ENCODE measurements at regions not wholly inside any gene's neighbourhood (a gene's known extent, or its start where the extent isn't known, plus 50 kb on each side); places are given as distances from the start of the nearest gene placed in this dataset.
"Not testable (repeated sequence)": the region's sequence is repeated elsewhere in the genome, so short reads cannot be mapped to it uniquely, and the experiment has no call there.

GRCh38 chr2:150335596-150335995, 151.9 kb downstream of the RND3 start:
- TF ChIP-seq CTCF (conservative IDR thresholded peaks at IDR 0.05): no peak
- TF ChIP-seq ZFX (IDR thresholded peaks at IDR 0.05): no peak
- no peak overlapping the region for H3K27ac ChIP-seq

DNA sequence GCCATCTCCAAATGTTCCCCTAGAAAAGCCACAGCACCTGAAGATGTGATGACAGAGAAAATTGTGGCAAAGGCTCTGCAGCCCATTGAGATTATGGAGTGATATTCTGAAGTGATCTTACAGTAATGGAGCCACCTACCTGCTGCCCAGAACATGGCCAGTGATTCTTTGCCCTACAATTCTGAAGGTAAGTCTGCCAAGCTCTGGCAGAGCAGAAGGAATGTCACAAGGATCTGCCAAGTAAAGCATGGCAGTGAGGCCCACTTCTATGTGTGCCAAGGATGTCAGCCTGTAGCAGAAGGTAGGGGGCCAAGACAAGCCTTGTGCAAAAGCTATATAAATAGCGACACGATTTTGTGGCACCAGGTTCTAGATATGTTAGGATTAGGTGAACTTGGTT, 155.1 kb downstream of the RND3 start:
- H3K27ac ChIP-seq: no peak overlapping the region
- TF ChIP-seq ZFX (IDR thresholded peaks at IDR 0.05) (no peak), CTCF (conservative IDR thresholded peaks at IDR 0.05) (0 out of 2 replicates have a peak, but pooled peaks have one; percentile 3)

DNA sequence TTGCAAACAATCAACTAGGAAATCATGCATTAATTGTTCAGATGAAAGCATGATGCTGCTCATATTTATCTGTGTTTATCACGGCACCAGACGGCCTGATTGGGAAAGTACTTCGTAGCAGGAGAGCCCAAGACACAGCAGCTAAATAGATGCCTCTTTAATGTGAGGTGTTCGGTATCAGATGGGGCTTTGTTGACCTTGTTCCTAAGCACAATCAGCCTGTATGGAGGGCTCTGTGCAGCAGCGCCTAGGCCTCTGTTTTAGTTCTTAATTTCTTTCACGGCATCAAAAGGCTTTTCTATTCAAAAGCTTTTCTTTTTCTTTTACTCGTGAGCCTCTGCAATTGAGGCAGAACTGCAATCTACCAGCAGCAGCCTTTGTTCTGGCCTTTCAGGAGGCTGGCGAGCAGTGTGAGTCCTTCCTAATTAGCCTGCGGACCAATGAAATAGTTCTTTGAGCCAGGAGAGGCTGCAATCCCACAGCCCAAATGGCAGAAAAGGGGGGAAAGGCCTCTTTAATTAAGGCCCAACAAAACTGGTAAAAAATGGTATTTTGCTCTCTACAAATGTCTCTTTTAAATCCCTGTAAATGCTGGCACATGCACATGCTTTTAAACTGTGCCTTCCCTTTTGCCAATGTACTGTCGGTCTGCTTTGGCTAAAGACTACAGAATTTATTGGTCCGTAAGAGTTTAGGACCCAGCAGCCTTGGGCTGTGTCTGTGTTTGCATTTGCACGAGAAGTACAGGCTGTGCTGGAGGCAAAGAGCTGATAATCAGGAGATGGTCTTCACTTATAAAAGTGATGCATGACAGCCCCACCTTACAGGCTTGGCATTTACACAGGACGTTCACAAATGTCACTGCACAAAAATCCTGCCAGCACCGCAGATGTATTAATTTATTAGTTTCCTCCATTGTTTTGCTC, 159.6 kb downstream of the RND3 start:
- TF ChIP-seq ZFX (IDR thresholded peaks at IDR 0.05) (no peak), CTCF (conservative IDR thresholded peaks at IDR 0.05) (no peak)
- no peak overlapping the region; the same call in 1 of the 2 replicates for H3K27ac ChIP-seq

- no peak overlapping the region for H3K27ac ChIP-seq
- TF ChIP-seq CTCF (conservative IDR thresholded peaks at IDR 0.05) (no peak), ZFX (IDR thresholded peaks at IDR 0.05) (no peak)
Measured at GRCh38 chr2:150325656-150326314, 161.7 kb downstream of the RND3 start.

- not testable (repeated sequence) for H3K27ac ChIP-seq
Measured at GRCh38 chr2:150323071-150323470, 164.4 kb downstream of the RND3 start.

DNA sequence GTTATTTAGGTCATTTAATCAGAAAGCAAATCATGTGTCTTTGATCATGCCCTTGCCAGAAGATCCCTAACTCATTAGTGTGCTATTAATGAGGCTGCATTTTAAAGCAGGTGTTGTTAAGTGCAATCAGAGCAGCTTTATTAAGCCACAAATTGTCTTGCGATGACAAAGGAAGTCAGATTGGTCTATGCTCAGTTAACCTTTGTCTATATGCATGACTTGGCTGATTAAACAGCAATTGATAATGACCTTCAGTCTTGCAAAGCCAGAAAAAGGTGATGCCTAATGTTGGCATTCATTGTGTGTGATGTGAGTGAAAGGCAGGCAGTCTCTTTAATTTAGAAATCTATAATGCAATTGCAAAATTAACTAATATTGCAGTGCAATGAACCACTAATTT, 166.9 kb downstream of the RND3 start:
- no peak overlapping the region for H3K27ac ChIP-seq
- TF ChIP-seq CTCF (conservative IDR thresholded peaks at IDR 0.05) (no peak), ZFX (IDR thresholded peaks at IDR 0.05) (no peak)

- H3K27ac ChIP-seq: no peak overlapping the region
- no peak for TF ChIP-seq ZFX (IDR thresholded peaks at IDR 0.05)
- no peak for TF ChIP-seq CTCF (conservative IDR thresholded peaks at IDR 0.05)
Measured at GRCh38 chr2:150319658-150320555, 167.6 kb downstream of the RND3 start.

Data from C4-2B (cell line).